ENCODE measurements at regions not wholly inside any gene's neighbourhood (a gene's known extent, or its start where the extent isn't known, plus 50 kb on each side); places are given as distances from the start of the nearest gene placed in this dataset.
A peak's percentile ranks its signal among the peaks of the same experiment; 100 is the strongest.

GRCh38 chr2:39499336-39499735 is 62.3 kb upstream of the MAP4K3 start:
- no peaks in the 10 kb centered on the region for H3K9me3 ChIP-seq
- TF ChIP-seq CTCF (IDR thresholded peaks at IDR 0.05) (no peak), POLR2AphosphoS5 (IDR thresholded peaks at IDR 0.05) (no peak), POLR2A (IDR thresholded peaks at IDR 0.05) (no peak)
- DNase-seq (ENCODE audit: low spot score), result no peak
- no peaks in the 10 kb centered on the region for H3K4me1 ChIP-seq (replicated peaks)
- H3K36me3 ChIP-seq, result no peaks in the 10 kb centered on the region
- intact Hi-C loops (cut with DNase I), result no loop called here
- no peak overlapping the region for H3K4me3 ChIP-seq
- WGBS, result 96% methylated on average over 2 of the region's 2 CpGs
- H3K27ac ChIP-seq, result no peak overlapping the region
- H3K27me3 ChIP-seq (replicated peaks; ENCODE audit: insufficient read depth), result no peaks in the 10 kb centered on the region

GRCh38 chr2:39501412-39501811 is 64.3 kb upstream of the MAP4K3 start:
- no peak for DNase-seq (ENCODE audit: low spot score)
- no peaks in the 10 kb centered on the region for H3K9me3 ChIP-seq
- intact Hi-C loops (cut with DNase I), result no loop called here
- no peaks in the 10 kb centered on the region for H3K4me1 ChIP-seq (replicated peaks)
- WGBS, result 100% methylated on average over 1 of the region's 1 CpG
- H3K4me3 ChIP-seq, result no peak overlapping the region
- no peaks in the 10 kb centered on the region for H3K27me3 ChIP-seq (replicated peaks; ENCODE audit: insufficient read depth)
- no peak overlapping the region for H3K27ac ChIP-seq
- no peaks in the 10 kb centered on the region for H3K36me3 ChIP-seq
- TF ChIP-seq POLR2AphosphoS5 (IDR thresholded peaks at IDR 0.05) (no peak), POLR2A (IDR thresholded peaks at IDR 0.05) (no peak), CTCF (IDR thresholded peaks at IDR 0.05) (no peak)

GRCh38 chr2:39503277-39503676 is 66.2 kb upstream of the MAP4K3 start:
- WGBS, result 93% methylated on average over 2 of the region's 2 CpGs
- intact Hi-C loops (cut with DNase I), result no loop called here
- DNase-seq (ENCODE audit: low spot score), result no peak

GRCh38 chr2:39504790-39505335 is 67.8 kb upstream of the MAP4K3 start:
- Histone ChIP-seq H3K27ac (peak overlapping the region; percentile 33 to 55), H3K4me1 (replicated peaks) (no peaks in the 10 kb centered on the region), H3K36me3 (no peaks in the 10 kb centered on the region), H3K9me3 (no peaks in the 10 kb centered on the region), H3K4me3 (no peak overlapping the region), H3K27me3 (replicated peaks; ENCODE audit: insufficient read depth) (no peaks in the 10 kb centered on the region)
- DNase-seq (ENCODE audit: low spot score), result no peak
- TF ChIP-seq POLR2A (IDR thresholded peaks at IDR 0.05), result no peak
- no peak for TF ChIP-seq POLR2AphosphoS5 (IDR thresholded peaks at IDR 0.05)
- no peak for TF ChIP-seq CTCF (IDR thresholded peaks at IDR 0.05)
- WGBS, result 47% methylated on average over 5 of the region's 5 CpGs
- intact Hi-C loops (cut with DNase I), result no loop called here

More at GRCh38 chr2:39503277-39503676, 66.2 kb upstream of the MAP4K3 start:
- Histone ChIP-seq H3K4me1 (replicated peaks) (no peaks in the 10 kb centered on the region), H3K27ac (no peak overlapping the region), H3K36me3 (no peaks in the 10 kb centered on the region), H3K27me3 (replicated peaks; ENCODE audit: insufficient read depth) (no peaks in the 10 kb centered on the region), H3K9me3 (no peaks in the 10 kb centered on the region), H3K4me3 (no peak overlapping the region)
- no peak for TF ChIP-seq CTCF (IDR thresholded peaks at IDR 0.05)
- no peak for TF ChIP-seq POLR2A (IDR thresholded peaks at IDR 0.05)
- TF ChIP-seq POLR2AphosphoS5 (IDR thresholded peaks at IDR 0.05), result no peak

GRCh38 chr2:39506215-39506614 is 69.1 kb upstream of the MAP4K3 start:
- intact Hi-C loops (cut with DNase I), result no loop called here
- Histone ChIP-seq H3K27ac (no peak overlapping the region), H3K9me3 (no peaks in the 10 kb centered on the region), H3K36me3 (no peaks in the 10 kb centered on the region), H3K27me3 (replicated peaks; ENCODE audit: insufficient read depth) (no peaks in the 10 kb centered on the region), H3K4me3 (no peak overlapping the region), H3K4me1 (replicated peaks) (no peaks in the 10 kb centered on the region)
- no peak for DNase-seq (ENCODE audit: low spot score)
- TF ChIP-seq POLR2A (IDR thresholded peaks at IDR 0.05) (no peak), CTCF (IDR thresholded peaks at IDR 0.05) (no peak), POLR2AphosphoS5 (IDR thresholded peaks at IDR 0.05) (no peak)
- 58% methylated on average over 2 of the region's 2 CpGs for WGBS

All from prostate gland (tissue), 2 donors.